H54 (cell line): ENCODE measurements at regions not wholly inside any gene's neighbourhood (a gene's known extent, or its start where the extent isn't known, plus 50 kb on each side); places are given as distances from the start of the nearest gene placed in this dataset.
A peak's percentile ranks its signal among the peaks of the same experiment; 100 is the strongest.
"Not testable (repeated sequence)": the region's sequence is repeated elsewhere in the genome, so short reads cannot be mapped to it uniquely, and the experiment has no call there.

Source experiments
- DNase-seq: peaks from one replicate; pipeline ENCODE4 v3.0.0; 2011; ENCODE audit warnings: low spot score, mixed read lengths; ENCODE audit not compliant: insufficient read length
- FAIRE-seq: peaks from 3 replicates; lab custom pipeline; 2011; peaks lifted over from hg19 to GRCh38; lab: Jason Lieb, UNC
- POLR2A ChIP-seq: IDR thresholded peaks from 2 replicates; pipeline ENCODE4 v1.6.1; 2011; ENCODE audit warnings: low read depth, mild to moderate bottlenecking, low read length

DNA sequence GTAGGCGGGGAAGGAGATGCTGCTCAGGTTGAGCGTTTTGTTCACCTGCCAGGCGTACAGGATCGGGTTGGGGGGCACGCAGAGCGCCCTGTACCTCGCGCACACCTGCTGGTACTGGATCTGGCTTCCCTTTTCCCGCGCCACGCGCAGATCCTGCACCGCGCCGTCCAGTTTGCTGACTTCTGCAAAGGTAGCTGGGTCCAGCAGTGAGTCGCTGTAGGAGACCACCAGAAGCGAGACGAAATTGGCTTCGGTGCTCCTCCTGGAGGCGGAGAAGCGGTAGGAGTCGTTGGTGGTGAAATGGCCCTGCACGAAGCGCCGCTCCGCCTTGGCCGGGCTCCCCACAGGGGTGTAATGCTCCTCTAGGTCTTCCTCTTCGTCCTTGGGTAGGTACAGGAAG lies 90.7 kb upstream of the RAB18 start:
- DNase-seq, result no peak
- FAIRE-seq, result no peak
- TF ChIP-seq POLR2A, result no peak

DNA sequence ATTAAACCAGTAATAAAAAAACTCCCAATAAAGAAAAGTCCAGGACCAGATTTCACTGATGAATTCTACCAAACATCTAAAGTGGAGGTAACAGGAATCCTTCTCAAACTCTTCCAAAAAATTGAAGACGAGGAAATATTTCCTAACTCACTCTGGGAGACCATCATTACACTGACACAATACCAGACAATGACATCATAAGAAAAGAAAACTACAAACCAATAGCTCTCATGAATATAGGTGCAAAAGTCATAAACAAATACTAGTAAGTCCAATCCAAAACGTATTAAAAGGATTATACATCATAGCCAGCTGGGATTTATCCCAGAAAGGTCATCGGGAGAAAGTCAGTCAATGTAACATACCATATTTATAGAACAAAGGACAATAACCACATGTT lies 94.0 kb upstream of the RAB18 start:
- TF ChIP-seq POLR2A, result no peak
- FAIRE-seq (no peak), DNase-seq (no peak)

DNA sequence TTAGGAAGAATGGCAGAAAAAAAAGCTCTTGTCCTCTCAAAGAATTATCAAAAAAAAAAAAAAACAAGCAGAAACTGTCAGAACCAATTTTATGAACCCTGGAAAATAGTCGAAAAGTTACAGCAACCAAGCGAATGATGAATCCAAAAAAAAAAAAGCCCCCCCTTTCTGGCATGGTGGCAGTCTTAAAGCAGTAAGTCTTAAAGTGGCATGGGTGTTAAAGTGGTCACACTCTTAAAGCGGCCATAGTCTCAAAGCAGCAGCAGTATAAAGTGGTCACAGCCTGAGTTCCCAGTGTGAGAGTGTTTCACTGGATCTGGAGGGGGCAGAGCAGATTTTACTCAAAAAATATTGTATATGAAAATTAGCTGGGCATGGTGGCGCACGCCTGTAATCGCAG lies 96.8 kb upstream of the RAB18 start:
- FAIRE-seq (no peak), DNase-seq (no peak)
- no peak for TF ChIP-seq POLR2A

DNA sequence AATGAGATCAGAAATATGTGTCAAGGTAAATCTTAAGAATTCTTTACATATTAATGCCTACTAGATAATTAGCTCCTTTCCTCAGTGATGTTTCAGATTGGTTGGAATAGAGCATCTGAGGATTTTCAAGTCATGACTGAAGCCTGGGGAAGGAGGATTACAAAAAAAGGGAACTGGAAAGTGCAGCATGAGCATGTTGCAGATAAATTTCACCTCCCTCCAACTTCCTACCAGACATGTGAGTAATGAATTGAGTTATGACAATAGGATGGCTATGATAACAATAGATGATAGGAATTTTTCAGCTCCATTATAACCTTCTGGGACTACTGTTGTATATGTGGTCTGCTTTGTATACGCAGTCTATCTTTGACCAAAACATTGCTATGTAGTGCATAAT lies 104.2 kb upstream of the RAB18 start:
- FAIRE-seq (no peak), DNase-seq (no peak)
- TF ChIP-seq POLR2A, result no peak

DNA sequence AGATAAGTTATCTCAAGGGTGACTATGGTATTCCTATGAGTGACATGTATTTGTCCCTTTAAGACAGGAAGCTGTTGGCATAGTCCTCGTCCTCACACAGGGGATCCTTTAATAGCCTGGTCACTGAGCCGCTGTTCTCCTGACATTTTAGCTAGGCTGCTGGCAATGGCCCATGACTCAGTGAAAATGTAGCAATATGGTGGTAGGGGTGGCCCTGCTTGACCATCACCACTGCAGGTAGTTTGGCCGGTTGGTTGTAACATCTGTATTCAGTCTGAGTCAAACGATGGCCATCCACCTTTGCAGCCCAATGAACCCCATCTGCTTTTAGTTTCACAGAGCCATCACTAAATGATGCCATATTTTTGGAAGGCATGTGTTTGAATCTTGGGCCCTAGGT lies 110.1 kb upstream of the RAB18 start:
- TF ChIP-seq POLR2A, result no peak
- DNase-seq (no peak), FAIRE-seq (no peak)

DNA sequence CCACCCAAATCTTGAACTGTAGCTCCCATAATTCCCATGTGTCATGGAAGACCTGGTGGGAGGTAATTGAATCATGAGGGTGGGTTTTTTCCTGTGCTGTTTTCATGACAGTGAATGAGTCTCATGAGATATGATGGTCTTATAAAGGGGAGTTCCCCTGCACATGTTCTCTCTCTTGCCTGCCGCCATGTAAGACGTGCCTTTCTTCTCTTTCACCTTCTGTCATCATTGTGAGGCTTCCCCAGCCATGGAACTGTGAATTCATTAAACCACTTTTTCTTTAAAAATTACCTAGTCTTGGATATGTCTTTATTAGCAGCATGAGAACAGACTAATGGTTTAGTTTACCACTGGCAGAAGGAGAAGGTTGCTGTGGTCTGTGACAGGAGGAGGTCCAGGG lies 111.5 kb upstream of the RAB18 start:
- FAIRE-seq (no peak), DNase-seq (no peak)
- no peak for TF ChIP-seq POLR2A

DNA sequence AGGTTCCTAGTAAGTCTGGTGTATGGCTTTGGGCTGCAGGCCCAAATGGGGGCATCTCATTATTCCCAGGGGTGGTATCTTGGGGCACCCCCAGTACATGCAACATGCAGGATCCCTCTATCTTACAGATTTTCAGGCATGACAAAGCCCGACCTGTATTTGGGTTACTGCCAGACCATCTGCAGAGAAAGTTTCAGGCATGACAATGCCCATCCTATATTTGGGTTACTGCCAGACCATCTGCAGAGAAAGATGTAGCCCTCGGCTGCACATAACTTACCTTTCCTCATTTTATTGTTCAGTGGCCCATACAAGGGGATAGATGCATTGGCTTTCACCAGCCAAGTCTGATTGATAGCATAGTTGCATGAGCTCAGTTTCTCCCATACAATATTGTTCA lies 112.2 kb upstream of the RAB18 start:
- DNase-seq, result no peak
- FAIRE-seq, result no peak
- TF ChIP-seq POLR2A, result no peak

DNA sequence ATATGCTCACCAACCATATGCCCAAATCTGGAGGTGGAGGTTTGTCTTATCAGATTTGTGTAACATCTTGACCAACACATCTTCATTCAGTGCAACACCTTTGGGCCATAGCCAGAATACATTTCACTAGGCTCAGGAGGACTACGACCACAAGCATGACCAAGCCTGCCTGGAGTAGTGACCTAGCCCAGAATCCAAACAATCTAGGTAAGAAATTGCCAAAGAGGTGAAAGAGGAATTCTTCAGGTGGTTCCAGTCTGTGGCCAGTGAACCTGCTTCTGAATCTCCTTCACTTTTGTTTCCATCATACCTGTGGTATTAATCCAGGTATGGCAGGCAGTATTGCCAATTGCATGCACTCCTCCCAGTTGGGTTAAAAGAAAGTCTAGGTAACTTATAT lies 112.8 kb upstream of the RAB18 start:
- TF ChIP-seq POLR2A, result no peak
- no peak for FAIRE-seq
- DNase-seq, result no peak

DNA sequence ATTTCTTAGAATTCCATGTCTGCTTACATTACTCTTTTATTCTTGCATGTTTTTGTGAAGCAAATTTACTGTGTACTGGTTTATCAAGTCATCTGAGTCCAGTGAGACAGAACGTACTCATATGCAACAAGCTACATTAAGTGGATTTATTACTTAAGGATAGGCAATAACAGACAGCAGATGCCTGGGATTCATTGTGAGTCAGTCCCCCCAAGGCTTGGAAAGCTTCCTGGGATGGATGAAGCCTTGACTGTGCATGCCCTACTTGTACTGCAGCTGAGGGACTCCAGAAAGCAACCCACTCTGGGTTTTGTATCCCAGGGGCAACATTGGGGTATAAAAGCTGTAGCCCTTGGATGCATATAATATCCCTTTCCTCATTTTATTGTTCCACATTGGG lies 113.4 kb upstream of the RAB18 start:
- no peak for TF ChIP-seq POLR2A
- no peak for DNase-seq
- no peak for FAIRE-seq

DNA sequence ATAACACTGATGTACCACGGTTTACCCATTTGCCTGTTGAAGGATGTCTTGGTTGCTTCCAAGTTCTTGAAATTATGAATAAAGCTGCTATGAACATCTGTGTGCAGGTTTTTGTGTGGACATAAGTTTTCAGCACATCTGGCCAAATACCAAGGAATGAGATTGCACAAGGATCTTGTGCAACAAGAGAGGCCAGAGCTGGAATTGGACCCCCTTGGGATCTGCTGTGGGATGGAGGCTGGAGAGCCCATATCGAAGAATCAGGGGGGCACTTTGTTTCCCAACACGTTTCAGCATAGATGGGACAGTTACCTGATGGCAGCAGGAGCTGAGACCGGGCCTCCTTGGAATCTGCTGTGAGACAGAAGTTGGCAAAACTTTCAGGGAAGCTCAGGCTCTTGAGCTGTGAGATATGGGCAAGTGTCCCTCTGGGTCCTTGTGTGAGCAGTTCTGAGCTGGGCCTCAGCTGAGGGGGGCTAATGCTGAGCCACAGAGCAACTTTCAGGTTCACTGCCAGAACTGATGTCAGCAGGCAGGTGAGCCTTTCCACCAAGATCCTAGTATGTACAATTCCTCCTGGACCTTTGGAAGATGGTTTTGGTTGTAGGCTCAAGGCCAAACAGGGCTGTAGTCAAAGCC lies 115.2 kb upstream of the RAB18 start:
- no peak for TF ChIP-seq POLR2A
- DNase-seq, result no peak
- FAIRE-seq, result no peak

DNA sequence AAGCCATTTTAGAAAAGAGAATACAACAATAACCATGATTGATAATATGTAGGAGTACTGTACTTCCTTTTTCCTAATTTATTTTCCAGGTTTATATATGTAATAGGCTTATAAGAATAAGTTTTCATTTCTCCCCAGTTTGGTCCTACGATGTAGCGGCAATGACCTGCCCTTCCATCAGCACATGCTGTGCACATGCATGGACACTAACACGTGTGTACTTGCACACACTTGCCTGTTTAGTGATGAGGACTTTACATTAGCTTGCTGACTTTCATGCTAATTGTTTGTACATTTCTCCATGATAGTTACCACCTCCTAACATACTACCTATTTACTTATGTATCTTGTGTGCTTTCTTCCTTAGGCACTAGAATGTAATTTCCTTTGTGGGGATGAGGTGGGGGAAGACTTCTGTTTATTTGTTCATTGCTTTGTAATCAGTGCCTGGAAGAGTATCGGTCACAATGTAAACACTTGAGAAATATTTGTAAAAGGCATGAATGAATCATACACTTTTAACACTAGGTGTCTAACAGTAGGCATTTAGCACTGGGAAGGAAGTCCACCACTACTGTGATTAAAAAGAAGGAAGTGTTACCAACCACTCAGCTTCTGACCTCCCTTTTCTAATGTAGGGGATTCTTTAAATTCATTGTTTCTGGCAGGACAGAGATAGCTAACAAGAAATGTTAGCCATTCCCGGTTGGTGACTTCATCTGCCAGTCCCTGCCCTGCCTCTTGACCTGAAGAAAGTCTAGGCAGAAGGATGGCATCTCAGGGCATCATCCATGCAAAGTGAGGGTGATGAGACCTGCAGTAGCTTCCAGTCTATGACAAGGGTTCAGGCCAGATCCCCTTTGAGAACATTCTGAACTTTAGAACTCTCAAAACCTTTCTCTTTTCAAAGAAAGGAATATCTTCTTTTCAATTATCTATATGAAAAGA lies 120.2 kb upstream of the RAB18 start:
- DNase-seq (no peak), FAIRE-seq (peak; percentile 38)

DNA sequence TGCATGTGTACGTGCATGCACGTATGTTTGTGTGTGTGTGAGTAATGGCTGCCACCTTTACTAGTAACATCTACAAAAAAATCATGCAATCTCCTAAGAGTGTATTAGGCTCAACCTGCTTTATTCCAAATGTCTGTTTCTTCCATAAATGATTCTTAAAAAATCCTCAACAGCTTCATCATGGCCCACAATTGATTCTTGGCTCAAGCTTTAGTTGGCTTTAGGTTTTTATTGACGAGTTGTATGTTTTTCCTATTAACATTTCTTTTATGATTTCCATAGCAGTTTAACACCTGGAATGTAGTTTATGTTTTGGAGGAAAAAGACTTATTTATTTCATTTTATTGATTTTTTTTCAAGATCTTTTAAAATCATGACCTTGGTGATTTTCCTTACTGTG lies 121.9 kb upstream of the RAB18 start:
- TF ChIP-seq POLR2A, result no peak
- DNase-seq, result no peak
- FAIRE-seq, result no peak

More for the DNA sequence above, 120.2 kb upstream of the RAB18 start:
- TF ChIP-seq POLR2A, result no peak

DNA sequence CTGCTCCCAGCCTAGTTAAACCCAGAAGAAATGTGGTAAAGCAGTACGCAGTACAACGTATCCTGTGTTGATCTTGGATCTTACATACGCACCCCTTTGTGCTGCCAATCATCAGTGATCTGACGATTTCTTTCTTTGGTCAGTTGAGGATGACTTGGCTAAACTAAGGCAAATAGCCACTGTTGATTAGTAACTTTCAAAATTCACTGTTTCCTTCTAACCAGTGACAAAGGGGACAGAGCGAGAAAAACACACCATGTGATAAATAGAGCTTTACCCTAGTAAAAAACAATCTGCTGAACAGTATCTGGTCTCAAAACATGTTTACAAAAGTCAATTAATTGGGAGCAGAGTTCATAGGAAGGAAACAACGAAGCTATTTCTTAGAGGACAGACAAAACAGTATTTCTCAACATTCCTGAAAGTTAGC lies 123.2 kb upstream of the RAB18 start:
- FAIRE-seq (no peak), DNase-seq (no peak)
- TF ChIP-seq POLR2A, result no peak

DNA sequence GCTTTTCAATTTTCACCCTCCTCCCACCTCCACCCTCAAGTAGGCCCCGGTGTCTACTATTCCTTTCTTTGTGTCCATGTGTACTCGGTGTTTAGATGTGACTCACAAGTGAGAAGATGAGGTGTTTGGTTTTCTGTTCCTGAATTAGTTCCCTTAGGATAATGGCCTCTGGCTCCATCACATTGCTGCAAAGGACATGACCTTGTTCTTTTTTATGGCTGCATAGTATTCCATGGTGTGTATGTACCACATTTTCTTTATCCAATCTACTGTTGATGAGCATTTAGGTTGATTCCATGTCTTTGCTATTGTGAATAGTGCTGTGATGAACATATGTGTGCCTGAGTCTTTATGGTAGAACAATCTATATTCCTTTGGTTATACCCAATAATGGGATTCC lies 125.1 kb upstream of the RAB18 start:
- not testable (repeated sequence) for DNase-seq, FAIRE-seq
